Astrocyte (in vitro differentiated cells and primary cell): ENCODE measurements at regions not wholly inside any gene's neighbourhood (a gene's known extent, or its start where the extent isn't known, plus 50 kb on each side); places are given as distances from the start of the nearest gene placed in this dataset.

Experiments used
- CTCF ChIP-seq: IDR thresholded peaks from 2 replicates; pipeline ENCODE4 v1.5.1; 2011; ENCODE audit warnings: low read depth, mild to moderate bottlenecking, inconsistent platforms, low read length, moderate library complexity; ENCODE audit not compliant: insufficient read depth
- EZH2 ChIP-seq: IDR thresholded peaks from 2 replicates; pipeline ENCODE4 v1.6.1; 2012; ENCODE audit warnings: mild to moderate bottlenecking, low read length, inconsistent platforms; ENCODE audit not compliant: insufficient read depth

DNA sequence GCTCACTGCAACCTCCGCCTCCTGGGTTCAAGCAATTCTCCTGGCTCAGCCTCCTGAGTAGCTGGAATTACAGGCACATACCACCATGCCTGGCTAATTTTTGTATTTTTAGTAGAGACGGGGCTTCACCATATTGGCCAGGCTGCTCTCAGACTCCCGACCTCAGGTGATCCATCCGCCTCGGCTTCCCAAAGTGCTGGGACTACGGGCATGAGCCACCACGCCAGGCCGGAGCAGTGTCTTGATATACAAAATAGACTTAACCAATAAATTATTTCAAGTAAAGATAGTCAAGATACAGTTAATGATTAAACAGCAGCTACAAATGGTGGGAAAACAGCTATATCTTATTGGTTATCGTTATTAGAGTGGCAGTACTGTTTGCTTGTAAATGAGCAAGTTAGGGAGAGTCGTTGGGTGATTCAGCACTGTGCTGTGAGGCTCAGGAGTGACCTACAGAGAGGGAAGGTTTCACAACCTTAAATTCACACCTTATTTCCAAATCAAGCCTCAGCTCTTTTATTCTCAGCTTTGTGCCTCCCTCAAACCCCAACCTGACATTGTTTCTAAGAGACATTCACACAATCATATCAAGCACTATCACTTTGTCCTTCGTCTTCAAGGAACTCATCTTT, 1128.4 kb upstream of the MAP3K7 start:
- TF ChIP-seq CTCF (no peak), EZH2 (no peak)
